ENCODE measurements at regions not wholly inside any gene's neighbourhood (a gene's known extent, or its start where the extent isn't known, plus 50 kb on each side); places are given as distances from the start of the nearest gene placed in this dataset.
"Not testable (repeated sequence)": the region's sequence is repeated elsewhere in the genome, so short reads cannot be mapped to it uniquely, and the experiment has no call there.

DNA sequence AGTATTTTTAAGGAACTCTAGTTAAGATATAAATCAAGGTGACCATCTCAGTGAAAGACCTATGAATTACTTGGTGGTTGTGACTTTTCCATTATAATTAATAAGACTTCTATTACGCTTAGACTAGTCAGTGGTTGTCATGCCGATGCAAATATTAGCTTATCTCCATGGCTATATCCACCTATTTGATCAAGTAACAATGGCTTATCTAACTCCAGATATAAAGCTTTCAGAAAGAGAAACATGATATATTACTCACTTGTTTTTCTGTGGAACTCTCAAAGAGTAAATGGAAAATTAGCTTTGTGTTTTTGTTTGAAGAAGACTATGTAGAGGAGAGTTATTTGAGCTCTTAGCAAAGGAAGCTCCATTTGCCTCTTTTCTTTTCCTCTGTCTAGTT, 323.8 kb upstream of the DCN start:
- DNase-seq, result no peak

- DNase-seq, result no peak
Measured at GRCh38 chr12:91505006-91505405, 322.4 kb upstream of the DCN start.

DNA sequence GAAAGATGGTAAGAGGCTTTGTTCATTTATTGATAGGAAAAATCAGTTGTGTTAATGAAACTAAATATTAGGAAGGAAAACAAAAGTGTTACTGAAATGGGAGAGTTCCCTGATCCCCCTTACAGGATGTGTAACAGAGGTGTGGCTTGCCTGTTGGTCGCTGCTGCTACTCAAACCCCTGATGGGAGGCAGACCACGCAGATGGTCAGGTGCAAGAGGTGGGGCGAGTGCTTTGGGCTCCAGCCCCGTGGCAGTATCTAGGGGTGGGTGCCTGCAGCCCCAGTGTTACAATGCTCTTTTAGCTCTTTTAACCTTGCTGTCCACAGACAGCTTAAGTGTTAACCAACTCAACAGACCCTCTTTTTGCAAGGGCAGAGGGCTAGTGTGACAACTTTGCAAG, 319.6 kb upstream of the DCN start:
- DNase-seq, result no peak

DNA sequence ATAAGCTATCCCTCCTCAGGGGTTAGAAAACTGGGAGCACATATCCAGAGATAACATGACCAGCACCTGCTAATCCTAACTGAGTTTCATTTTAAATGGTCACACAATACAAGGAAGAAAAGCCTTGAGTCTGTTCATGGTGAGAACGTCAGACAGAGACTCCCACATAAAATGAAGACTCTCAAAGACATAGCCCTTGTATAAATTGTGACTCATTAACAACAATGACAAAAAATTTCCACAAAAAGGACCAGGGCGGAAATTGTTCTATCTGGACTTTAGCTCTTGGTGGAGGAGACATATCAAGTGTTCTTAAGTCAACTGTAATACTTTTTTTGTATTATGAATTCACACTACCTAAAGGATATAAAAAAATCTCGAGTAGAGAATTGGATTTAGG, 313.7 kb upstream of the DCN start:
- DNase-seq, result no peak

DNA sequence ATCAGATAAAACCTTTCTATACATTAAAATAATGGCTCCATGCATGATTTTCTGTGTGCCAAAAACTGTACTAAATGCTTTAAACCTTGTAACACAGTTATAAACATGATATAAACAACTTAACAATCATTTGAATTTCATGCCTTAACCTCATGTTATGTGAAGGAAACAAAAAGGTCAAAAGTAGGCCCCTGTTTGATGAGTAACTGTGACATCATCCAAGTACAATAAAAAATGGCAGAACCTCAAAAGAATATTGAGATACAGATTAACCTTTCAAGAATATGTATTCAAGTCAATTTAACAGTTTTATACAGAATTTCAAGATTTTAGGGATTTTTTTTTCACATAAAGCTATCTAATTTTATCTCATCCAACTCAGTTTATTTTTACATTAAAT, 310.7 kb upstream of the DCN start:
- DNase-seq, result no peak

DNA sequence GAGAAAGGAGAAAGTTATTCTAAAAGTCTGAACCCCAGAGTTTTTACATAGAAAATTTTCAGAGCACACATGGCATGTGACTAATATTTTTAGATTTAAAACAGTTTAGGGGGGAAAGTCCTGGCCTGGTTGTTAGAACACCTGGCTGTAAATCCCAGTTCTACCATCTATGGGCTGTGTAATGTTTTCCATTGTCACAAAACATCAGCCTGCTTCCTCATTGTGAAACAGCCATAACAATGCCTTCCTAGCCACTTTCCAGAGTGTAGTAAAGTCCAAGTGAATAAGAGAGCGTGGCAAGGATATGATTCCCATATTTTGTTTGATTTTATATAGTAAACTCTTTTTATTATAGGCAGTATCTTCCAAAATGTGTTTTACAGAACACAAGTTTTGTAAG, 310.0 kb upstream of the DCN start:
- no peak for DNase-seq

DNA sequence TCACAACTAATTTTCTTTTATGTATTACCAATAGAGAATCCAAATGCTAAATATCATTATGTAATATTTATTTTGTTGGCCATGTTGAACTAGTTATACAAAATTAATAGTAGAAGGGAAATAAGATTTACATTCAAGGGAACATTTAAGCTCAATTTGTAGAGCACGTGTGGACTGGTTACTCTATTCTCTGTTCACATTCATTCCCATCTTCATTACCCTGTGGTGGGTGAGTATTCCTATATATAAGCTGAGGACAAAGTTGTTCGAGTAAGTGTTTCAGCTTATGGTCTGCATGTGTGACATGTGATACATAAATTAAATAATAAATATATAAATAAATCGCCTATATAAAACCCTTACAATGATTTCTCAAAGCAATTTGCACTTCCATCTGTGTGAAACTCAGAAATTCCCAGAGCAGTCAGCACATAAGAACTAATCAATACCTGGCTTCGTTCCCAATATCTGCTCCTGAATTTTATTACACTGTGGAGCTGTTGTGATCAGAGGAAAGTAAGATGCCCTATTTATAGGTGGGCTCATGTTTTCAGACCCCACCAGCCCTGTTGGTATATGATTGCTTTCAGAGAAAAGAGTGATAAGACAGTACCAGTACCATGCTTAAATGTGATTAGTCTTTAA, 308.2 kb upstream of the DCN start:
- no peak for DNase-seq

DNA sequence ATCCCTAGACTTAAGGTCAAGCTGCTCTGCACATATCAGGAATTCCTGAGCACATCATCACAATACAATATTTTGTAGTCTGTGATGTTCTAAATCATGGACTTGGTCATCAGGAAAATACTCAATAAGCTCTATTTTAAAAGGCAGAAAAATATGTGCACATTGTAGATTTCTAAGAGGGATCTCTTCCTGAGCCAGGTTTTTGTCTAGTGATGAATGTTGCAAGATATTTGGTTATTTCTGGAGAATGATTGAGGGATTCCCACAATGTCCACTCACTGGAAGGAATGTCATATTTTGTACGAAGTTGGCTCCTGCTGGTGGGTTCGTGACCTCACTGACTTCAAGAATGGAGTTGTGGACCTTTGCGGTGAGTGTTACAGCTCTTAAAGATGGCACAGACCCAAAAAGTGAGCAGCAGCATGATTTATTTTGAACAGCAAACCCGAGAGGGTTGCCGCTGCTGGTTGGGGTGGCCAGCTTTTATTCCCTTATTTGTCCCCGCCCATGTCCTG, 300.9 kb upstream of the DCN start:
- no peak for DNase-seq

GRCh38 chr12:91482231-91482630, 299.6 kb upstream of the DCN start:
- DNase-seq, result no peak

DNA sequence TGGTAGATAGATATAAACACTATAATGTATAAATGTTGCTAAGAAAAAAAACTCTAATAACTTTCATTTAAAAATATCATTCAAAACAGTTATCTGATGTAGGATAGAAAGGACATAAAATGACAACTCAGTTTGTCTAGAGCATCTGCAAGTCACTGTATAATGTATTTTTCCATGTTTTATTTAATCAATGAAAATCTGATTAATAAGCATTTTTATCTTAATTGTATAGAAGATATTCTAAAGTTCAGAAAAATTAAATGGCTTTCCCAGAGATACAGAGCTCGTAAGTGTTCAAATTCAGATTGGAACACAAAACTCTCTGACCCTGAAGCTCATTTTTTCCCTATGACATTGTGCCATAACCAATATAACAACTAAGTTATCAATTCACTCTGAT, 295.9 kb upstream of the DCN start:
- DNase-seq, result no peak

DNA sequence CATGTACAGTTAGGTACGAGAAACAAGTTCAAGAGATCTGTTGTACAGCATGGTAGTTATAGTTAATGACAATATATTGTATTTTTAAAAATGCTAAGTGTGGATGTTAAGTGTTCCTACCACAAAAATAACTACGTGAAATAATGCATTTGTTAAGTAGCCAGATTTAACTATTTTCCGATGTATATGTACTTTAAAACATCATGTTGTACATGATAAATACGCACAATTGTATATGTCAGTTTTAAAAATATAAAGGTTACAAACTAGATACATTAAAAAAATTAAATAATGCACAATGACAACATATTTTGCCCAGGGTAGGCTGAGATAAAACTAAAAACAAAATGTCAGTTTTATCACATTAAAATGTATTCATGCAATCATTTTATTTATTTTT, 285.1 kb upstream of the DCN start:
- DNase-seq, result no peak

GRCh38 chr12:91461061-91461460, 278.4 kb upstream of the DCN start:
- no peak for DNase-seq

DNA sequence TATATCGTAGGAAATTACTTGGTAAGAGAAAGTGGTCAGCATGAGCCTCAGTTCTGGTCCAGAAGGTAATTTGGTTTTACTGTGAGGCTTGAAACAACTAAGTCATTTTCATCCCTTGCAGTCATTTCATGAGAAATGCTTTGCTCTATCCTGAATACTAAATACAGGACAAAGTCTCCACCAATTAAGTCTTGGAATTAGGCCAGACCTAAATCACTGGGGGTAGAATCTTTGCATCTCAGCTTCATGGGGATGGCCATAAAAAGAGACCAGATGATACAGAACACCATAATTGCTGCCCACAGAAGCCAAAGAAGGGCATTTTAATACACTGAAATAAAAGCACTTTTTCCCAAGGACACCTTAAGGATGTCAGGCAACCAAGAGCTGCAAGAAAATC, 277.9 kb upstream of the DCN start:
- DNase-seq, result no peak

DNA sequence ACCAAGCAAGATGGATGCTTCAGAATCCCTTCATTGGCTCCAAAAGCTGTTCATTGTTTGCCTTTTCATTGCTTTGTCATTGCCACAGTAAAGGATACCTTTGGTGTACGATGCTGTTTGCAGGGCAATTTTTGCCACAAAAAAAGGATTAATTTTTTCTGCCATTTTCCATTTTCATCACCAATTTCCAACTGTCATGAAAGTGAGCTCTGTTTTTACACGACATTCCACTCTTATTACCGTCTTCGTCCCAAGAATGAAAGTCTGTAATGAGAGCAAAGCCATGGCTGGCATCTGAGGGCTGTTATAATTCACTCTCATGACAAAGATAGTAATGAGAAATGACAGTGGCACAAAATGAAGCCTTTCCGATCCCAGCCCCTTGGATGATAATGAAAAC, 272.7 kb upstream of the DCN start:
- DNase-seq, result no peak

GRCh38 chr12:91454179-91454578, 271.6 kb upstream of the DCN start:
- DNase-seq, result no peak

DNA sequence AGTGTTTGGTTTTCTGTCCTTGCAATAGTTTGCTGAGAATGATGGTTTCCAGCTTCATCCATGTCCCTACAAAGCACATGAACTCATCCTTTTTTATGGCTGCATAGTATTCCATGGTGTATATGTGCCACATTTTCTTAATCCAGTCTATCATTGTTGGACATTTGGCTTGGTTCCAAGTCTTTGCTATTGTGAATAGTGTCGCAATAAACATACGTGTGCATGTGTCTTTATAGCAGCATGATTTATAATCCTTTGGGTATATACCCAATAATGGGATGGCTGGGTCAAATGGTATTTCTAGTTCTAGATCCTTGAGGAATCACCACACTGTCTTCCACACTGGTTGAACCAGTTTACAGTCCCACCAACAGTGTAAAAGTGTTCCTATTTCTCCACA, 269.8 kb upstream of the DCN start:
- DNase-seq, result not testable (repeated sequence)

- DNase-seq, result no peak
Measured at GRCh38 chr12:91441993-91442952, 259.7 kb upstream of the DCN start.

DNA sequence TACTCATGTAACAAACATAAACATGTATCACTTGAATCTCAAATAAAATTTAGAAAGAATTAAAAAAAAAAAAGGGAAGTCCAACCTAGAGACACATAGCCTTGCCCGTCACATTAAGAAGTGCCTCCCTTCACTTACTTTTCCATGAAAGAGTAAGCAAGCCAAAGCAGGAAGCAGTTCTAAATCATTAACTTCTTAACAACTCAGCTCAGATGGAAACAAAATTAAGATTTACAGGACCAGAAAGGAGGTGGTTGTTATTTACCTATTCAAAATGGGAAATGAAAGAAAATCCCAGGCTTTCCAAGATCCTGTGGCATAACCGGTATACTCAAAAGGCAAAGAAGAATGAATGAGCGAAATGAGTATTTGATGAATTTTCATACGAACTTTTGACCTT, 258.6 kb upstream of the DCN start:
- no peak for DNase-seq

DNA sequence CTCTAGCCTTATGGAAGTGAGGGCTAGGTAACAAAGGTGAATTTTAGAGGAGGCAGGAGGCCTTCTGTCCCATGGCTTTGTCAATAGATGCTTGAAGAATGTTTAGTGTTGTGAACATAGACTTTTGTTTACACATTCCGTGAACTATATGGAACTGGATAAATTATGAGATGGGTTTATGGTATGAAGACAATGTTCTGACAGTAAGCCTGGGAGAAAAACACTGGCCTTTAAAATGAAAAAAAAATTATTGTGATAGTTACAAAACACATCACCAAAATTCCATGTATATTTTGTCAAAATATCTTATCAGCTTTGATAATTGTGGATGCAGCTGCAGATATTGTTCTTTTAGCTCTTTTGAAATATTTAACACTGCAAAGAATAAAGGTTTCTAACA, 251.5 kb upstream of the DCN start:
- no peak for DNase-seq

DNA sequence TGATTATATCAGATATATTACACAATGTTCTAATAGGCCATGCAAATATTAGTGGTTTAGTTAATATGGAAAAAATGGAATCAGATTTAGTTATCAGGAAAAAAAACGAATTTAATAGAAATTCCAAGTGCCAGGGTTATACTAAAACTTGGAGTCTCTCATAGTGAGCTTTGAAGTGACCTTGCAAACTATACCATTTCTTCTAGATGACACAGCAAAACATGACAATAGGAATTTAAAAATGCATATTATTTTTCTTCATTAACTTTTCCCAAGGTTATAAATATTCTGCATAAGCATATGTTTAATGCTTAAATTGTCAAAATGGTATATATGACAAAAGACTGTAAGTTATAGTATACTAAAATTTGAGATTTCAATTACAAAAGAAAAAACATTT, 250.1 kb upstream of the DCN start:
- no peak for DNase-seq

DNA sequence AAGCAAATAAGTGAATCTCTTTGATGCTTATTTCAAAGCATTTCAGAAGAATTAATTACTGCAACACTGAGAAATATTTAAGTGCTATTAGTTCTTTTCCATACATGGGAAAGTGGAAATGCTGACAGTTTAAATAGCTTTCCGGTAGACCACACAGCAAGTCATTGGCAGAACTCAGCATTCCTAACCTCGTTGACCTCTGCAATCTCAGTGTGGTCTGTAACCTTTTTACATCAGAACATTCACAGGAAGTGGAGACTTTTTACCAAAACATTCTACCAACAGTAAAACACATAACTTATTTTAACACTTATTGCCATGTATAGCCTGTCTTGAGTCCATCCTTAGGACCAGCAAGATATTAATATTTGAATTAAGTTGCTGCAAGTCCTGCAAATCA, 249.5 kb upstream of the DCN start:
- no peak for DNase-seq

DNA sequence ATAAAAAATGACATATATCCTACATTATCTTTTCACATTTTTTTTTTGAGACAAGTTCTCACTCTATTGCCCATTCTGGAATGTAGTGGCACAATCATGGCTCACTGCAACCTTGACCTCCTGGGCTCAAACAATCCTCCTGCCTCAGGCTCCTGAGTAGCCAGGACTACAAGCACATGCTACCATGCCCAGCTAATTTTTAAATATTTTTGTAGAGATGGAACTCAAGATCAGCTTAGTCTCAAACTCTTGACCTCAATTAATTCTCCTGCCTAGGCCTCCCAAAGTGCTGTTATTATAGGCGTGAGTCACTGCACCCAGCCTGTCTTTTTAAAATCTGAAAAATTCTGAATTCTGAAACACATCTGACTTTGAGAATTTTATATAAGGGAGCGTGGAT, 241.9 kb upstream of the DCN start:
- DNase-seq, result no peak

- DNase-seq, result no peak
Measured at GRCh38 chr12:91423693-91424050, 241.1 kb upstream of the DCN start.
